Activated T-helper 9 cell treated with anti-CD3 and anti-CD28 coated beads, Interleukin-2, amount 50 U/mL, for 16 hours (primary cell): ENCODE measurements at regions not wholly inside any gene's neighbourhood (a gene's known extent, or its start where the extent isn't known, plus 50 kb on each side); places are given as distances from the start of the nearest gene placed in this dataset.

Source experiments
- DNase-seq: peaks from one replicate; pipeline ENCODE4 v3.0.0-alpha.2; 2020; ENCODE audit warnings: low read depth

- no peak for DNase-seq
These were observed 294.4 kb upstream of the SLCO3A1 start for GRCh38 chr15:91559066-91559465.

GRCh38 chr15:91561371-91562100, 292.0 kb upstream of the SLCO3A1 start:
- DNase-seq = no peak

GRCh38 chr15:91562698-91563097, 290.8 kb upstream of the SLCO3A1 start:
- DNase-seq = no peak

GRCh38 chr15:91564631-91565030, 288.9 kb upstream of the SLCO3A1 start:
- no peak for DNase-seq

GRCh38 chr15:91566141-91566540, 287.4 kb upstream of the SLCO3A1 start:
- no peak for DNase-seq

- no peak for DNase-seq
These were observed 285.5 kb upstream of the SLCO3A1 start for GRCh38 chr15:91568036-91568435.

- DNase-seq = no peak
These were observed 281.4 kb upstream of the SLCO3A1 start for GRCh38 chr15:91572110-91572509.

- DNase-seq = no peak
These were observed 277.4 kb upstream of the SLCO3A1 start for GRCh38 chr15:91576096-91576495.

GRCh38 chr15:91578511-91578910, 275.0 kb upstream of the SLCO3A1 start:
- no peak for DNase-seq

- DNase-seq = no peak
These were observed 268.6 kb upstream of the SLCO3A1 start for GRCh38 chr15:91584895-91585294.

GRCh38 chr15:91586560-91586959, 266.9 kb upstream of the SLCO3A1 start:
- no peak for DNase-seq

GRCh38 chr15:91589360-91589759, 264.1 kb upstream of the SLCO3A1 start:
- no peak for DNase-seq

- DNase-seq = no peak
These were observed 260.9 kb upstream of the SLCO3A1 start for GRCh38 chr15:91592567-91592966.

GRCh38 chr15:91593067-91593466, 260.4 kb upstream of the SLCO3A1 start:
- no peak for DNase-seq

- no peak for DNase-seq
These were observed 259.9 kb upstream of the SLCO3A1 start for GRCh38 chr15:91593653-91594052.

- DNase-seq = no peak
These were observed 254.2 kb upstream of the SLCO3A1 start for GRCh38 chr15:91599261-91599660.

GRCh38 chr15:91603384-91604080, 250.0 kb upstream of the SLCO3A1 start:
- DNase-seq = no peak

GRCh38 chr15:91604122-91604521, 249.4 kb upstream of the SLCO3A1 start:
- DNase-seq = no peak

- DNase-seq = no peak
These were observed 247.9 kb upstream of the SLCO3A1 start for GRCh38 chr15:91605576-91605975.

GRCh38 chr15:91609231-91609630, 244.3 kb upstream of the SLCO3A1 start:
- no peak for DNase-seq

- no peak for DNase-seq
These were observed 243.5 kb upstream of the SLCO3A1 start for GRCh38 chr15:91609966-91610365.

GRCh38 chr15:91611561-91612323, 241.8 kb upstream of the SLCO3A1 start:
- no peak for DNase-seq

GRCh38 chr15:91620229-91620628, 233.3 kb upstream of the SLCO3A1 start:
- no peak for DNase-seq
